Esophagus squamous epithelium (tissue), 5 donors: ENCODE measurements at regions not wholly inside any gene's neighbourhood (a gene's known extent, or its start where the extent isn't known, plus 50 kb on each side); places are given as distances from the start of the nearest gene placed in this dataset.

ENCODE experiments used
- DNase-seq: peaks from one replicate; lab custom pipeline; 2025; lab: John Stamatoyannopoulos, UW
- H3K27ac ChIP-seq, 4 donors: fragments of 200-600 bp; sonication (generic); one replicate each; pipeline ENCODE4 v1.5.1; 2016 to 2019; ENCODE audit warnings: mild to moderate bottlenecking in 1 of 4
- H3K27me3 ChIP-seq, 4 donors: fragments of 200-600 bp; sonication (generic); 1 replicate in 3 of 4; 2 replicates in 1 of 4; pipeline versions ENCODE4 v1.5.1 to v1.6.0; 2017 to 2021; ENCODE audit warnings: antibody characterized with exemption in 1 of 4
- H3K36me3 ChIP-seq, 3 donors: fragments of 200-600 bp; sonication (generic); one replicate each; pipeline ENCODE4 v1.5.1; 2016 to 2019
- H3K4me1 ChIP-seq, 3 donors: fragments of 200-600 bp; sonication (generic); one replicate each; pipeline ENCODE4 v1.5.1; 2017 to 2019
- H3K4me3 ChIP-seq, 4 donors: fragments of 200-600 bp; sonication (generic); 1 replicate in 3 of 4; 2 replicates in 1 of 4; pipeline ENCODE4 v1.5.1; 2016 to 2019; ENCODE audit warnings: mild to moderate bottlenecking in 2 of 4, moderate library complexity in 1 of 4
- H3K9me3 ChIP-seq, 3 donors: fragments of 200-600 bp; sonication (generic); one replicate each; pipeline ENCODE4 v1.5.1; 2016 to 2019
- POLR2A ChIP-seq, 4 donors: fragments of 450-650 bp; IDR thresholded peaks; one replicate each; pipeline ENCODE4 v1.6.1; 2017; ENCODE audit warnings: antibody characterized with exemption in 4 of 4, mild to moderate bottlenecking in 4 of 4, moderate library complexity in 3 of 4
- WGBS, 2 donors: methylation state at CpG; one replicate each; pipeline ENCODE4 v1.1.5; 2018; 5-methylcytosine and 5-hydroxymethylcytosine counted together
- intact Hi-C: fragments of 100-400 bp; cut with DNase I; formaldehyde crosslinking; loops from one replicate; pipeline ENCODE4 v1.15.0; 2022
- TF ChIP-seq, protein P1 (sequence below), 6 experiments: fragments of 450-650 bp in 4 of 6; fragments of 200-600 bp in 2 of 6; sonication (generic) in 2 of 6; IDR thresholded peaks; one replicate each; pipeline ENCODE4 v1.5.1; 2016 to 2019; ENCODE audit warnings: antibody characterized with exemption in 6 of 6, mild to moderate bottlenecking in 4 of 6, moderate library complexity in 4 of 6
- donor health status: DM: yes; HTN: yes; CAD: no.

DNA sequence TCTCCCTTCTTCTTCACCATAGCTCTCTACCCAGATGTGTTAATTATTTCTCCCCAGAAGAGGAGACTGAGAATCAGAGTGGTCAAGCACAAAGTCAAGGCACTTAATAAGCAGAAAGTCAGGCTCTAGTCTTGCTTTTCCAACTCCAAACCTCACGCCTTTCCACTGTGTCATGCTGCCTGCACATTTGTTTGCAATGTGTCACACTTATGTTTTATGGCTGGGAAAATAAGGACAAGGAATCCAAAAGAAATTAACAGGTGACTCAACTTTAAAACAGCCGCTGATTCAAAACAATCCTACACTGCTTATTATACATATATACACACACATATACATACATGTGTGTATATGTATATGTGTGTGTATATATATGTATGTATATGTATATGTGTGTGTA lies 255.7 kb upstream of the DYNLRB2 start:
- 44 to 54% methylated on average over 2 of the region's 2 CpGs for WGBS, 2 donors
- H3K36me3 ChIP-seq = no peaks in the 10 kb centered on the region
- no peaks in the 10 kb centered on the region for H3K4me1 ChIP-seq
- H3K27ac ChIP-seq = no peak overlapping the region
- H3K9me3 ChIP-seq = no peaks in the 10 kb centered on the region
- TF ChIP-seq POLR2A (IDR thresholded peaks at IDR 0.05) = no peak
- TF ChIP-seq, protein P1, sequence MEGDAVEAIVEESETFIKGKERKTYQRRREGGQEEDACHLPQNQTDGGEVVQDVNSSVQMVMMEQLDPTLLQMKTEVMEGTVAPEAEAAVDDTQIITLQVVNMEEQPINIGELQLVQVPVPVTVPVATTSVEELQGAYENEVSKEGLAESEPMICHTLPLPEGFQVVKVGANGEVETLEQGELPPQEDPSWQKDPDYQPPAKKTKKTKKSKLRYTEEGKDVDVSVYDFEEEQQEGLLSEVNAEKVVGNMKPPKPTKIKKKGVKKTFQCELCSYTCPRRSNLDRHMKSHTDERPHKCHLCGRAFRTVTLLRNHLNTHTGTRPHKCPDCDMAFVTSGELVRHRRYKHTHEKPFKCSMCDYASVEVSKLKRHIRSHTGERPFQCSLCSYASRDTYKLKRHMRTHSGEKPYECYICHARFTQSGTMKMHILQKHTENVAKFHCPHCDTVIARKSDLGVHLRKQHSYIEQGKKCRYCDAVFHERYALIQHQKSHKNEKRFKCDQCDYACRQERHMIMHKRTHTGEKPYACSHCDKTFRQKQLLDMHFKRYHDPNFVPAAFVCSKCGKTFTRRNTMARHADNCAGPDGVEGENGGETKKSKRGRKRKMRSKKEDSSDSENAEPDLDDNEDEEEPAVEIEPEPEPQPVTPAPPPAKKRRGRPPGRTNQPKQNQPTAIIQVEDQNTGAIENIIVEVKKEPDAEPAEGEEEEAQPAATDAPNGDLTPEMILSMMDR (IDR thresholded peaks at IDR 0.05) = no peak
- intact Hi-C loops = no loop called here
- H3K27me3 ChIP-seq = no peaks in the 10 kb centered on the region
- no peak overlapping the region for H3K4me3 ChIP-seq
- DNase-seq = no peak

DNA sequence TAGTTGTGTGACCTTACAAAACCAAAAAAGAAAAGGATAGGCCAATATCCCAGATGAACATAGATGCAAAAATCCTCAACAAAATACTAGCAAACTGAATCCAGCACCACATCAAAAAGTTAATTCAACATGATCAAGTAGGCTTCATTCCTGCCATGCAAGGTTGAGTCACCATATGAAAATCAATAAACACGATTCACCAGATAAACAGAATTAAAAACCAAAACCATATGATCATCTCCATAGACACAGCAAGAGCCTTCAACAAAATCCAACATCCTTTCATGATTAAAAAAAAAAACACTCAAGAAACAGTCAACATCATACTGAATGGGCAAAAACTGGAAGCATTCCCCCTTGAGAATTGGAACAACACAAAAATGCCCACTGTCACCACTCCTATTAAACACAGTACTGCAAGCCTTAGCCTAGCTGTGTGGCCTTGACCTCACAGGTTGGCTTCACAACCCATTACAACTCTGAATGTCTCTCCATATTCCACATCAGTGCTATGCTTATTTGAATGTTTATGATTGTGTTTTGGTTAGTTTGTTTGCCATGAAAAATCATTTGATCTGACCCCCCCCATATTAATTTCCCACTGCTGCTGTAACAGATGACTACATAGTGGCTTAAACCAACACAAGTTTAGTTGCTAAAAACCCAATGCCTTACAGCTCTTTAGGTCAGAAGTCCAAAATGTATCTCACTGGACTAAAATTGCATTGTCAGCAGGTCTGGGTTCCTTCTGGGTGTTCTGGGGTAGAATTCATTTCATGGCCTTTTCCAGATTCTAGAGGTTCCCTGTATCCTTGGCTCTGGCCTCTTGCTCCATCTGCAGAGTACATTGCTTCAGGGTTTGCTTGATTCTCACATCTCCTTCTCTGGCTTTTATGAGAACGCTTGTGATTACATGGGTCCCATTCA lies 257.1 kb upstream of the DYNLRB2 start:
- Histone ChIP-seq H3K27me3 (no peaks in the 10 kb centered on the region), H3K36me3 (no peaks in the 10 kb centered on the region), H3K9me3 (no peaks in the 10 kb centered on the region), H3K27ac (no peak overlapping the region), H3K4me1 (no peaks in the 10 kb centered on the region), H3K4me3 (no peak overlapping the region)
- no peak for DNase-seq
- WGBS, 2 donors = 67 to 68% methylated on average over 2 of the region's 2 CpGs
- intact Hi-C loops = no loop called here
- TF ChIP-seq, protein P1 (IDR thresholded peaks at IDR 0.05) = no peak
- no peak for TF ChIP-seq POLR2A (IDR thresholded peaks at IDR 0.05)

DNA sequence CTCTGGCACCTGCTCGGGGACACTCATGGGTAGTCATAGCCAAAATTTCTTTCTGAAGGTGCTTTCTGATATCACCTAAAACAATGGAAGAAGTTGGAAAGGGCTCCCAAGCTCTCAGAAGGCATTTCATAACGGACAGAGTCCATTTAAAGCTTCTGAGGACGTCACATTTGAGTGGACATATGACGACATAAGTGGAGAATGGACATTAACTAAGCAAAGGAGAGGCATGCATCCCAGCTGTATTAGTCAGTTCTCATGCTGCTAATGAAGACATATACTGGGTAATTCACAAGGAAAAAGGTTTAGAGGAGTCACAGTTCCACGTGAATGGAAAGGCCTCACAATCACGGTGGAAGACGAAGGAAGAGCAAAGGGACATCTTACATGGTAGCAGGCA lies 260.2 kb upstream of the DYNLRB2 start:
- H3K9me3 ChIP-seq = no peaks in the 10 kb centered on the region
- intact Hi-C loops = no loop called here
- H3K27ac ChIP-seq = no peak overlapping the region
- 81 to 85% methylated on average over 7 of the region's 7 CpGs for WGBS, 2 donors
- H3K27me3 ChIP-seq = no peaks in the 10 kb centered on the region
- H3K4me3 ChIP-seq = no peak overlapping the region
- H3K36me3 ChIP-seq = no peaks in the 10 kb centered on the region
- H3K4me1 ChIP-seq = no peaks in the 10 kb centered on the region
- DNase-seq = no peak
- TF ChIP-seq, protein P1 (IDR thresholded peaks at IDR 0.05) = no peak
- TF ChIP-seq POLR2A (IDR thresholded peaks at IDR 0.05) = no peak

DNA sequence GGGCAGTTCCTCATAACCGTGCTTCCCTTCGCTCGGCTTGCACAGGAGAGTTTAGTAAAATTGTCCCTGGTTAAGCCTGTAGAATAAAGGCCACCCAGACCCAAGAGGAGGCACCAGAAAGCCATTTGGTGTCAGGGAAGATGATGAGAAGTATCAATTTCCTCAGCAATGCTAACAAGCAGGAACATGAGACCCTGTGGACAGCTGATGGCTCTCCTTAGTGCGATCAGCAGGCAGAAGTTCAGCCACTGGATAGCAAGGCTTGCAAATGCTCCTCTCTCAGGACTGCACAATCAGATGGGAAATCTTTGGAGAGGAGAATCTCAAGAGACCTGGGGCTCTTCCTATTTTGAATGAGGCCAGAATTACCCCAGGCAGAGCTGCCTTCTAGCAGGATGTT lies 261.1 kb upstream of the DYNLRB2 start:
- Histone ChIP-seq H3K36me3 (no peaks in the 10 kb centered on the region), H3K27ac (no peak overlapping the region), H3K9me3 (no peaks in the 10 kb centered on the region), H3K27me3 (no peaks in the 10 kb centered on the region), H3K4me1 (no peaks in the 10 kb centered on the region), H3K4me3 (no peak overlapping the region)
- WGBS, 2 donors = 81 to 100% methylated on average over 1 to 4 of the region's 4 CpGs
- DNase-seq = no peak
- intact Hi-C loops = no loop called here
- TF ChIP-seq POLR2A (IDR thresholded peaks at IDR 0.05) = no peak
- TF ChIP-seq, protein P1 (IDR thresholded peaks at IDR 0.05) = no peak

DNA sequence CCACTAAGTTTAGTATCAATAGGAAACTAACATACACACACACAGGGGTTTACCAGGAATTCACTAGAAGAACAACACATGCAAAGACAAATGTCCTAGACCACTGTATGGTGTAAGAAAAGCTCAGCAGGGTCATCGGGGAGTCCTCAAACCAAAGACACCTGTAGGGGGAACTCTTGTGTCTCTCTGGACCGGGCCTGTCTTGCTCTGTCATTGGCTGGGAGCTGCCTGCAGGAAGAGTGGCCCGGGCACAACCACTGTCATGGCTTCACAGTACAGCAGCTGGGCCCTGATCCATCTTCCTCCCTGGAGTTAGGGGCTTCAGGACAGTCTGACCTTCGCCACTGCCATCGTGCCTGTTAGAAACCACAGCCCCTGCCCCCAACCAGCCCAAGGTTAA lies 263.6 kb upstream of the DYNLRB2 start:
- Histone ChIP-seq H3K4me3 (no peak overlapping the region), H3K27me3 (no peaks in the 10 kb centered on the region), H3K36me3 (no peaks in the 10 kb centered on the region), H3K4me1 (no peaks in the 10 kb centered on the region), H3K9me3 (no peaks in the 10 kb centered on the region), H3K27ac (no peak overlapping the region)
- 41 to 57% methylated on average over 4 to 5 of the region's 5 CpGs for WGBS, 2 donors
- intact Hi-C loops = no loop called here
- DNase-seq = no peak
- TF ChIP-seq, protein P1 (IDR thresholded peaks at IDR 0.05) = no peak
